ENCODE measurements at regions not wholly inside any gene's neighbourhood (a gene's known extent, or its start where the extent isn't known, plus 50 kb on each side); places are given as distances from the start of the nearest gene placed in this dataset.

DNA sequence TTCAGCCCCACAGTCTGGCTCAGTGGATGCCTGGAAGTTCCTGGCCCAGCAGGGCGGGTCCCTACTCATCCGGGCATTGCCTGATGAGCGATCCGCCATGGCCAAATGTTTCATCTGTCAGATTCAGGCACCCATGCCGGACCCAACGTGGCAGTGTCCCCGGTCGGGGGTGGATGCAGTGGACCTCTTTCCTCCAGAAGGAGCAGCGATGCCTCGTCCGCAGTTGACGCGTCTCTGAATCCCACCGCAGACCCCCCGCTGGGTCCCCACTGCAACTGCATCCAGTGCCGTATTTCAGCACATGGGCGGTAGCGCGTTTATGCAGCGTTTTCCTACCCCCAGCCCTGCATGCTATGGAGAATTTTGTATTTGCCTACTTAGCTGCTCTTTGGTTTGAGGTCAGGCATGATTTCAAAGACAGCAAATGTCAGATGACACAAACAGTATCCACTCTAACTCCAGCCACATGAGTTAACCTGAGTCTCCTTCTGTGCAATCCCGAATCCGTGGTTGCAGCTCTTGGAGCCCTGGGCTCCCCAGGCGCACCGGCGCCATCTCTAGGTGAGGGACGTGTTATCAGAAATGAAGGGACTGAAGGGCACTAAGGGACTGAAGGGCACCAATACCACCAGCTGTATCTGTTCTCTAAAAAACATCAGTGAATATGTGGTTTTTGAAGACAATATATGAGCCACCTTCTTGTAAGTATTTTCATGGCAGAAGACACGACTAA lies 72.6 kb upstream of the THBS2 start:
- TF ChIP-seq, protein P1, sequence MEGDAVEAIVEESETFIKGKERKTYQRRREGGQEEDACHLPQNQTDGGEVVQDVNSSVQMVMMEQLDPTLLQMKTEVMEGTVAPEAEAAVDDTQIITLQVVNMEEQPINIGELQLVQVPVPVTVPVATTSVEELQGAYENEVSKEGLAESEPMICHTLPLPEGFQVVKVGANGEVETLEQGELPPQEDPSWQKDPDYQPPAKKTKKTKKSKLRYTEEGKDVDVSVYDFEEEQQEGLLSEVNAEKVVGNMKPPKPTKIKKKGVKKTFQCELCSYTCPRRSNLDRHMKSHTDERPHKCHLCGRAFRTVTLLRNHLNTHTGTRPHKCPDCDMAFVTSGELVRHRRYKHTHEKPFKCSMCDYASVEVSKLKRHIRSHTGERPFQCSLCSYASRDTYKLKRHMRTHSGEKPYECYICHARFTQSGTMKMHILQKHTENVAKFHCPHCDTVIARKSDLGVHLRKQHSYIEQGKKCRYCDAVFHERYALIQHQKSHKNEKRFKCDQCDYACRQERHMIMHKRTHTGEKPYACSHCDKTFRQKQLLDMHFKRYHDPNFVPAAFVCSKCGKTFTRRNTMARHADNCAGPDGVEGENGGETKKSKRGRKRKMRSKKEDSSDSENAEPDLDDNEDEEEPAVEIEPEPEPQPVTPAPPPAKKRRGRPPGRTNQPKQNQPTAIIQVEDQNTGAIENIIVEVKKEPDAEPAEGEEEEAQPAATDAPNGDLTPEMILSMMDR (conservative IDR thresholded peaks at IDR 0.05; ENCODE audit: low read depth in 2 of 2) = peak; percentile 73 to 90
- TF ChIP-seq EZH2 (IDR thresholded peaks at IDR 0.05; ENCODE audit: low read depth, unreplicated experiment) (no peak), POLR2AphosphoS5 (IDR thresholded peaks at IDR 0.05; ENCODE audit: low read depth) (no peak), CREB1 (CRISPR knock-in tag; IDR thresholded peaks at IDR 0.05; ENCODE audit: low read depth) (no peak), JUNB (IDR thresholded peaks at IDR 0.05; ENCODE audit: unreplicated experiment) (no peak)
- TF ChIP-seq, protein P2, sequence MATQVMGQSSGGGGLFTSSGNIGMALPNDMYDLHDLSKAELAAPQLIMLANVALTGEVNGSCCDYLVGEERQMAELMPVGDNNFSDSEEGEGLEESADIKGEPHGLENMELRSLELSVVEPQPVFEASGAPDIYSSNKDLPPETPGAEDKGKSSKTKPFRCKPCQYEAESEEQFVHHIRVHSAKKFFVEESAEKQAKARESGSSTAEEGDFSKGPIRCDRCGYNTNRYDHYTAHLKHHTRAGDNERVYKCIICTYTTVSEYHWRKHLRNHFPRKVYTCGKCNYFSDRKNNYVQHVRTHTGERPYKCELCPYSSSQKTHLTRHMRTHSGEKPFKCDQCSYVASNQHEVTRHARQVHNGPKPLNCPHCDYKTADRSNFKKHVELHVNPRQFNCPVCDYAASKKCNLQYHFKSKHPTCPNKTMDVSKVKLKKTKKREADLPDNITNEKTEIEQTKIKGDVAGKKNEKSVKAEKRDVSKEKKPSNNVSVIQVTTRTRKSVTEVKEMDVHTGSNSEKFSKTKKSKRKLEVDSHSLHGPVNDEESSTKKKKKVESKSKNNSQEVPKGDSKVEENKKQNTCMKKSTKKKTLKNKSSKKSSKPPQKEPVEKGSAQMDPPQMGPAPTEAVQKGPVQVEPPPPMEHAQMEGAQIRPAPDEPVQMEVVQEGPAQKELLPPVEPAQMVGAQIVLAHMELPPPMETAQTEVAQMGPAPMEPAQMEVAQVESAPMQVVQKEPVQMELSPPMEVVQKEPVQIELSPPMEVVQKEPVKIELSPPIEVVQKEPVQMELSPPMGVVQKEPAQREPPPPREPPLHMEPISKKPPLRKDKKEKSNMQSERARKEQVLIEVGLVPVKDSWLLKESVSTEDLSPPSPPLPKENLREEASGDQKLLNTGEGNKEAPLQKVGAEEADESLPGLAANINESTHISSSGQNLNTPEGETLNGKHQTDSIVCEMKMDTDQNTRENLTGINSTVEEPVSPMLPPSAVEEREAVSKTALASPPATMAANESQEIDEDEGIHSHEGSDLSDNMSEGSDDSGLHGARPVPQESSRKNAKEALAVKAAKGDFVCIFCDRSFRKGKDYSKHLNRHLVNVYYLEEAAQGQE (IDR thresholded peaks at IDR 0.05; ENCODE audit: unreplicated experiment) = no peak

Data from GM23338 (cell line).